ENCODE measurements at regions not wholly inside any gene's neighbourhood (a gene's known extent, or its start where the extent isn't known, plus 50 kb on each side); places are given as distances from the start of the nearest gene placed in this dataset.

GRCh38 chr15:38028869-38029268 is 94.4 kb downstream of the TMCO5A start:
- Histone ChIP-seq H3K9ac (ENCODE audit: low read length) (no peak overlapping the region), H4K20me1 (ENCODE audit: insufficient read depth) (no peaks in the 10 kb centered on the region), H3K4me3 (ENCODE audit: low read length) (no peak overlapping the region), H2AFZ (ENCODE audit: low read depth, low read length) (no peak overlapping the region), H3K36me3 (ENCODE audit: insufficient read depth, low read length) (no peaks in the 10 kb centered on the region), H3K79me2 (replicated peaks; ENCODE audit: insufficient read depth, low read length) (no peaks in the 10 kb centered on the region), H3K27me3 (ENCODE audit: insufficient read depth, low read depth, low read length) (no peaks in the 10 kb centered on the region), H3K9me3 (ENCODE audit: low read length) (no peaks in the 10 kb centered on the region), H3K4me2 (ENCODE audit: low read length) (no peak overlapping the region), H3K9me2 (ENCODE audit: insufficient read depth, low read length) (no peaks in the 10 kb centered on the region), H3F3A (ENCODE audit: insufficient read depth, low read length, poor library complexity, severe bottlenecking) (no peaks in the 10 kb centered on the region), H3K27ac (ENCODE audit: low read length) (no peak overlapping the region)
- no peak for TF ChIP-seq RAD21 (conservative IDR thresholded peaks at IDR 0.05)
- no peak for TF ChIP-seq POLR2AphosphoS5 (IDR thresholded peaks at IDR 0.05)
- TF ChIP-seq TAF1 (IDR thresholded peaks at IDR 0.05; ENCODE audit: low read depth) = no peak
- TF ChIP-seq CTCF (IDR thresholded peaks at IDR 0.05; ENCODE audit: poor library complexity, severe bottlenecking) = no peak
- TF ChIP-seq SMC3 (conservative IDR thresholded peaks at IDR 0.05; ENCODE audit: poor library complexity) = no peak
- TF ChIP-seq EP300 (conservative IDR thresholded peaks at IDR 0.05; ENCODE audit: poor library complexity, severe bottlenecking) = no peak
- TF ChIP-seq MXI1 (conservative IDR thresholded peaks at IDR 0.05; ENCODE audit: poor library complexity, severe bottlenecking) = no peak
- no peak for TF ChIP-seq REST (IDR thresholded peaks at IDR 0.05; ENCODE audit: borderline replicate concordance)
- no peak for TF ChIP-seq EZH2 (IDR thresholded peaks at IDR 0.05; ENCODE audit: borderline replicate concordance, insufficient read depth, low read length, poor library complexity, severe bottlenecking)

GRCh38 chr15:38029736-38030135 is 95.3 kb downstream of the TMCO5A start:
- Histone ChIP-seq H3K79me2 (replicated peaks; ENCODE audit: insufficient read depth, low read length) (no peaks in the 10 kb centered on the region), H3K9ac (ENCODE audit: low read length) (no peak overlapping the region), H2AFZ (ENCODE audit: low read depth, low read length) (no peak overlapping the region), H3K9me3 (ENCODE audit: low read length) (no peaks in the 10 kb centered on the region), H3K4me3 (ENCODE audit: low read length) (no peak overlapping the region), H3F3A (ENCODE audit: insufficient read depth, low read length, poor library complexity, severe bottlenecking) (no peaks in the 10 kb centered on the region), H3K4me2 (ENCODE audit: low read length) (no peak overlapping the region), H3K9me2 (ENCODE audit: insufficient read depth, low read length) (no peaks in the 10 kb centered on the region), H3K27me3 (ENCODE audit: insufficient read depth, low read depth, low read length) (no peaks in the 10 kb centered on the region), H4K20me1 (ENCODE audit: insufficient read depth) (no peaks in the 10 kb centered on the region), H3K27ac (ENCODE audit: low read length) (no peak overlapping the region), H3K36me3 (ENCODE audit: insufficient read depth, low read length) (no peaks in the 10 kb centered on the region)
- TF ChIP-seq POLR2AphosphoS5 (IDR thresholded peaks at IDR 0.05) (no peak), CTCF (IDR thresholded peaks at IDR 0.05; ENCODE audit: poor library complexity, severe bottlenecking) (no peak), EZH2 (IDR thresholded peaks at IDR 0.05; ENCODE audit: borderline replicate concordance, insufficient read depth, low read length, poor library complexity, severe bottlenecking) (no peak), REST (IDR thresholded peaks at IDR 0.05; ENCODE audit: borderline replicate concordance) (no peak), RAD21 (conservative IDR thresholded peaks at IDR 0.05) (no peak), TAF1 (IDR thresholded peaks at IDR 0.05; ENCODE audit: low read depth) (no peak), SMC3 (conservative IDR thresholded peaks at IDR 0.05; ENCODE audit: poor library complexity) (no peak), MXI1 (conservative IDR thresholded peaks at IDR 0.05; ENCODE audit: poor library complexity, severe bottlenecking) (no peak), EP300 (conservative IDR thresholded peaks at IDR 0.05; ENCODE audit: poor library complexity, severe bottlenecking) (no peak)

All from neural cell (in vitro differentiated cells).